GM19193 (cell line): ENCODE measurements at regions not wholly inside any gene's neighbourhood (a gene's known extent, or its start where the extent isn't known, plus 50 kb on each side); places are given as distances from the start of the nearest gene placed in this dataset.

Experiments
- POLR2A ChIP-seq: IDR thresholded peaks from 4 replicates; pipeline ENCODE4 v1.6.1; 2011; ENCODE audit not compliant: insufficient read depth, insufficient read length; ENCODE audit errors: extremely low read depth

- no peak for TF ChIP-seq POLR2A
Measured at GRCh38 chr5:125969814-125970171, 453.4 kb upstream of the GRAMD2B start.

- TF ChIP-seq POLR2A: no peak
Measured at GRCh38 chr5:125970631-125971307, 452.4 kb upstream of the GRAMD2B start.

GRCh38 chr5:125972706-125973105 is 450.5 kb upstream of the GRAMD2B start:
- no peak for TF ChIP-seq POLR2A

- no peak for TF ChIP-seq POLR2A
Measured at GRCh38 chr5:125974679-125975078, 448.5 kb upstream of the GRAMD2B start.

GRCh38 chr5:125976421-125977000 is 446.7 kb upstream of the GRAMD2B start:
- TF ChIP-seq POLR2A: no peak

- TF ChIP-seq POLR2A: no peak
Measured at GRCh38 chr5:125978015-125978414, 445.2 kb upstream of the GRAMD2B start.

- no peak for TF ChIP-seq POLR2A
Measured at GRCh38 chr5:125979636-125980035, 443.6 kb upstream of the GRAMD2B start.

GRCh38 chr5:125981016-125981415 is 442.2 kb upstream of the GRAMD2B start:
- TF ChIP-seq POLR2A: no peak

GRCh38 chr5:125987677-125988255 is 435.4 kb upstream of the GRAMD2B start:
- TF ChIP-seq POLR2A: no peak

- TF ChIP-seq POLR2A: no peak
Measured at GRCh38 chr5:125992050-125992449, 431.2 kb upstream of the GRAMD2B start.

GRCh38 chr5:126000507-126000906 is 422.7 kb upstream of the GRAMD2B start:
- TF ChIP-seq POLR2A: no peak

- no peak for TF ChIP-seq POLR2A
Measured at GRCh38 chr5:126002222-126002897, 420.8 kb upstream of the GRAMD2B start.

GRCh38 chr5:126003309-126003708 is 419.9 kb upstream of the GRAMD2B start:
- TF ChIP-seq POLR2A: no peak

GRCh38 chr5:126004636-126005035 is 418.6 kb upstream of the GRAMD2B start:
- no peak for TF ChIP-seq POLR2A

GRCh38 chr5:126007841-126008240 is 415.4 kb upstream of the GRAMD2B start:
- no peak for TF ChIP-seq POLR2A

- no peak for TF ChIP-seq POLR2A
Measured at GRCh38 chr5:126009566-126009965, 413.6 kb upstream of the GRAMD2B start.
